Activated CD4-positive, alpha-beta T cell treated with anti-CD3 and anti-CD28 coated beads, Interleukin-2, amount 50 U/mL, for 16 hours (primary cell): ENCODE measurements at regions not wholly inside any gene's neighbourhood (a gene's known extent, or its start where the extent isn't known, plus 50 kb on each side); places are given as distances from the start of the nearest gene placed in this dataset.

ENCODE experiments used
- DNase-seq: peaks from one replicate; pipeline ENCODE4 v3.0.0-alpha.2; 2020

DNA sequence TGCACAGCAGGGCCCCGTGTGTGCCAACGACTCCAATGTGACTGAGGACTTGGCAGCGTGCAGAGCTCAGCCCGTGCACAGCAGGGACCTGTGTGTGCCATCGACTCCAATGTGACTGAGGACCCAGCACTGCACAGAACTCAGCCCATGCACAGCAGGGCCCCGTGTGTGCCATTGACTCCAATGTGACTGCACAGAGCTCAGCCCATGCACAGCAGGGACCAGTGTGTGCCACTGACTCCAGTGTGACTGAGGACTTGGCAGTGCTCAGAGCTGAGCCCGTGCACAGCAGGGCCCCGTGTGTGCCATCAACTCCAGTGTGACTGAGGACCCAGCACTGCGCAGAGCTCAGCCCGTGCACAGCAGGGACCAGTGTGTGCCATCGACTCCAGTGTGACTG, 347.8 kb upstream of the B3GAT1 start:
- DNase-seq = no peak

GRCh38 chr11:134759274-134759673, 347.2 kb upstream of the B3GAT1 start:
- no peak for DNase-seq

DNA sequence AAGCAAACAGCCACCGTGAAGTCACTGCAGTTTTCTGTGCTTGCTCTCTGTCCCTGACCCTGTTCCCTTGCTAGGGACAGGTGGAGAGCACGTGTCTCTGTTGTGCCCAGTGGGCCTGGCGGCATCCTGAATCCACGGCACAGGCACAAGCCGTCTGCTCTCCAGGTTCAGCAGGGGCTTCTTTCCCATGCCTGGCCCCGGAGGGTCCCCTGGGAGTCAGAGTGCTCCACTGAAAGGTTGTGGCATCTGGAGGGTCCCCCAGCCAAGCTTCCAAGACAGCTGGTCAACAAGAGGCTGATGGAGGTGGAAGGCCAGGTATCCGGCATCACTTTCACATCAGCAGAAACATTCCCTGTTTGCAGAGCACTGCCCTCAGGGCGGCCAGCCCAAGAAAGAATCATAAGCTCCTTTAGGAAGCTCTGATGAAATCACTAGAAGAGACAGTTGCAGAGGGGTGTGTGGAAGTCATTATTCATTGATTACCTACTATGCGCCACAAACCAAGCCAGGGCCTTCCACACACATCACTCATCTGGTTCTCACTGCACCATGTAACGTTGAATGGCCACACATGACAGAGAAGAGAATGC, 346.4 kb upstream of the B3GAT1 start:
- DNase-seq = no peak

DNA sequence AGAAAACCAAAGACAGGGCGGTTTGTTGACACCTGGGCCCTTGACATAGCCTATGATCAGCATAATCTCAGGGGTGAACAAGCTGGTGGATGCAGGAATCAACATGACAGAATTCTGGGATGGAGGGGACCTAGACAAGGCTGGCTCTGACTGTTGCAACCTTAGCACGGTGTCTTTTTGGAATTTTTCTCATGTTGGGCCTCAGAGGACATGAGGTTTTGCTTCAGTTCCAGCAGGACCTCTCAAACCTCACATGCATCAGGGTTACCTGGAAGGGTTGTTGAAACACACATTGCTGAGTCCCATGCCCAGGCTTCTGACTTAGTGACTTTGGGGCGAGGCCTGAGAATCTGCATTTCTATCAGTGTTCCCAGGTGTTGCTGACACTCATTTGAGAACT, 345.6 kb upstream of the B3GAT1 start:
- no peak for DNase-seq

GRCh38 chr11:134756811-134757540, 344.9 kb upstream of the B3GAT1 start:
- DNase-seq = no peak

- DNase-seq = no peak
These were observed 343.5 kb upstream of the B3GAT1 start for GRCh38 chr11:134755535-134755934.

- no peak for DNase-seq
These were observed 342.6 kb upstream of the B3GAT1 start for GRCh38 chr11:134754521-134755198.

DNA sequence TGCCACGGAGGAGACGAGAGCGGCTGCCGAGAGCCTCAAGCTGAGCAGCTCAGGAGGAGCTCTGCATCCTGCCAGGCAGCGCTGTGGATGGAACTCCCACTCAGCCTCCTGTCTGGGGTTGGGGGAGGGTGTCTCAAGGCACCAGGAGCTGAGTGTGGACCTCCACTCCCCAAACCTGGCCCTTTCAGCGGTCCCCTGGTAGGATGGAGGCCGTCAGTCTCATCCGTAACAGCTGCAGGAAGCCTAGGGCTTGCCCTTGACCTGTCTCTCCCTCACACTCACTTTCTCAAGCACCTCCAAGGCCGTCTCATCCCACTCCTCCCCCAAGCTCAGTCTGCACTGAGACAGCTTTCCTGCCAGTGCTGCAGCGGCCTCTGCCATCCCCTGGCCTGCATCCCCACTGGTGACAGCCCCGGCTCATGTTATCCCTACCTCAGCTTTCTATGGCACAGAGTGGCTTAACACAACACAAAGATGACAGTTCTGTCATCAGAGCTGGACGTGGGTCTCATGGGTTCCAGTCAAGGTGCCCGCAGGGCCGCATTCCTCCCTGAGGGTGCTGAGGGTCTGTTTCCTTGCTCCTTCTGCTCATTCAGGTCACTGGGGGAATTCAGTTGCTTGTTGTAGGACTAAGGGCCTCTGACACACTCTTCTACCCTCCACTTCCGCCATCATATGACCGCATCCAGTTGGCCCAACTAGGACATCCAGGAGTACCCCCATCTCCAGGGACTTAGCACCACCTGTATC, 341.9 kb upstream of the B3GAT1 start:
- DNase-seq = no peak

DNA sequence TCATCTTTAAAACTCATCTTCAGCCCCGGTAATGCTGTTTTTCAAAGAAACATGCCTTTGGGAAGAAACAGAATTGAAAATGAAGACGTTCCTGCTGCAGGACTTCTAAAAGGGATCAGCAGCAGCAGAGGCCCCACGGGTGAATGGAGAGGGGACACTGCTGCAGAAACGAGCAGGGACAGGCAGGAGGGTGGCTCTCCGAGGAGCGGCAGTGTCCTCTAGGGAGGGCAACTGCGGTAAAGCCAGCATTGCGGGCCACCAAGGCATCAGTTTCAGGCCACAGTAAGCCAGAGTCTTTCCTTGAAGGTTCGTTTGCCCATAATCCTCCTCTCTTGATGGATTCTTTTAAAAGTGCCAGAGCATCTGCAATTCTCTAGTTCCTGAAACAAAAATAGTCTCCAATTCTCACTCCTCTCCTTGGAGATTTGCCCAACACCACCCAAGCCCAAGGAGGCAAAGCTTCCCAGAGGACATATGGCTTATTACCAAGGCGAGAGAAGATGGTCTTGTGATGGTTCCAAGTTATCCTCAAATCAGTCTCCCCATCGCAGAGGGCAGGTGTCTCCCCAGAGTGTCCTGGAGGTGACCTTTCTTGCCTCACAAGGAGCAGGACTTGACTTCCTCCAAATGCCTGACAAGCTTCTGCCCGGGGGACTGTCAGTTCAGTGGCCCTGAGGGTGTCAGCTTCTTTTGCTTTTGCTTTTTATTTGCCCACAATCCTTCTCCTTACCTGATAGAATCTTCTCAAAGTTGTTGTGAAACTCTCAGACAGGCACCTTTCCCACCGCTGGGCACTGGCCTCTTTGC, 341.1 kb upstream of the B3GAT1 start:
- no peak for DNase-seq

DNA sequence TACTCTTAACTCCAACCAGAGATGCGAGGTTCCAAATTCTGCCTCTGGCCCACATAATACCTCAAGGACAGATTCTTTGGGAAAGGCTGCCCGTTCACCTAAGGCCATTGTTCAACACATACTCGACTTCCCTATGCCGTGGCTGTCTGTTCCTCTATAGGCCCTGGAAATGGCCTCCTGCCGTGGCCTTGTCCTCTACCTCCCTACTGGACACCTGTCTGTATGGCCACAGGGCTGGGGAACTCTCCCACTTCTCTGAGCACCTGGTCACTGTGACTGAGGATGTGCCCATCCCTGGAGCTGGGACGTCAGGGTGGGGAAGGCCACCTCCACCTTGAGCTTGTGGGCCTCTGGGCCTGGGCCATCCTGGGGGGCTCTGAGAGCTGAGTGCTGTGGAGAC, 340.5 kb upstream of the B3GAT1 start:
- DNase-seq = no peak

DNA sequence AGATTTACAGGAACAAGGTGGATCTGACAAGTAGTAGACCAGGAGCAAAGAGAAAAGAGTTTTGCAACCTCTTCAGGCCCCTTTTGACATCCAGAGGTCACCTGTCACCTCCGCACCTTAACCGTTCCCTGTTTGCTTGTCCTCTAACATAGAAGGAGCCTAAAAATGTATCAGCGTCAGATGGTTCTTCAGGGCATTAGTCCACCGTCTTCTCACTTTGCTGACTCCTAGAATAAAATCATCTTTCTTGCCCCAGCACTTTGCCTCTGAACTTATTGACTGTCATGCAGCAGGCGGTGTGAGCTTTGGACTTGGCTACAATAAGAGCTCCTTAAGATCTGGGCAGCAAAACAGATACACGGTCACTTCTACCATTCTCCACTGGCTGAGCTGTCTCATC, 339.7 kb upstream of the B3GAT1 start:
- no peak for DNase-seq

GRCh38 chr11:134751031-134751585, 339.1 kb upstream of the B3GAT1 start:
- DNase-seq = no peak

DNA sequence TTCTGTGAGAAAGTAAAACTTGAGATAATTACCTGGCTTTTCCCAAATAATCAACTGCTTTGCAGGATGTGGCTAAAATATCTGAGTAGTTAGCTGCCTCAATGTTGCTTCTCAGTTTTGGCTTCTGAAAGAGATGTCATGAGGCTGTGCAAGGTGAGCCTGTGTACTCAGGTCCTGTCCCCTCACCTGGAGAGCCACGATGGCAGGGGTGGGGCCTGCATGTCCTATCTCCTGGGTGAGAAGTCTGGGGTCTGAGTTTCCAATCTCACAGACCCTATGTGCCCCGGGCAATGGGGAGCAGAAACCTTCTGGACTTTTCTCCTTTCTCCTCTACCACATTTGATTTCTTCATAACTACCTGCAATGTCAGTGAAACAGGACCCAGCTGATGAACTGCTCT, 338.6 kb upstream of the B3GAT1 start:
- DNase-seq = no peak

- DNase-seq = no peak
These were observed 337.2 kb upstream of the B3GAT1 start for GRCh38 chr11:134749040-134749839.

GRCh38 chr11:134746609-134747008, 334.6 kb upstream of the B3GAT1 start:
- no peak for DNase-seq

DNA sequence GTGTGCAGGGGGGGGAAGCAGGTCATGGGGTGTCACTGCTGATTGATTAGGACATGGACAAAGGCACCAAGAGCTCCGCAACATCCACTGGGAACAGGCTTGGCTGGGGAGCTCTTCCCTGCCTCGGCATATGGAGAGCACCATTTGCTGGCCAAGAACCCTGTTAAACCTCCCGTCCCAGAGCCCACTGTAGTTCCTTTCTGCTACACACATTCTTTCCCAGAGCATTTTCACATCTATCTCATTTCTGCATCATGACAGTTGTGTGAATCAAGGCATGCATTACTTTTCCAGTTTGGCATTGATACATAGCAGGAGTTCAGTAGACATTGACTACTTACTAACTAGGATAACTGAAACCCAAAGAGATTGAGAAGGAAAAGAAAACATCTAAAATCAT, 333.4 kb upstream of the B3GAT1 start:
- no peak for DNase-seq

- no peak for DNase-seq
These were observed 331.8 kb upstream of the B3GAT1 start for GRCh38 chr11:134743820-134744195.

DNA sequence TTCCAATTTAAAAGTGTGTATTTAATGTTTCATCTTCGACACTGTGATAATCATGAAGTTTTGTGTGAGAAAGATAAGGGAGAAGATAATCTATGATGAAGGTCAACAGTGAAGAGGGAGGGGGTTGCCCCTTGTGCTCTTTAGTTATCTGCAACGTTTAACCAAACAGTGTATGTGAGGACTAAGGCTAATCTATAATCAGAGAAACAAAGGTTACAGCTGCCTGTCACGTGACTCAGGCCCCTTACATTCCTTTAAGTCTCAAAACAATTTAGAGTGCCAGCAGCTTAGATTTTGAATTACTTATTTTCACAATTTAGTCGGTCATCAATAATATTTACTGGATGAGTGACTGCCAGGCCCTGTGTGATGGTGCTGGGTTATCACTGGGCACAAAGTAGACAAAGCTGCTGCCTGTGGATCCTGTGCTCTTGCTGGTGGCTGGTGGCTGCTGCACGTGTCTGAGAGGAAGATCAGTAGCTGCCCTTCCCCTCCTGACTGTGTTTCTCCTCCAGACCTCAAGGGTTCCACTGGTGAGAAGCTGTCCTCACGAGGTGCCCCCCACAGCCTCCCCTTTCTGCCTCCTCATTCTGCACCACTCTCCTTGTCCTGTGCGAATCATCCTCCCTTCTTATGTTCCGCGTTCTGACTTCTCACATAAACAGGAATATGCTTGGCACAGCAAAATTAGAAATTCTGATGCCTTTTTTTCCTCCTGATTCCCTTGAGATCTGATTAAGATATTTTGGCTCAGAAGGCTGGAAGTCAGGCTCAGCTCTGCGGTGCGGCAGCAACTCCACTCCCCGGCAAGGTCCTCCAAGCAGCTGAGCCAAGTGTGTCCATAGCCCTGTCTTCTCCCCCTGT, 331.1 kb upstream of the B3GAT1 start:
- no peak for DNase-seq

DNA sequence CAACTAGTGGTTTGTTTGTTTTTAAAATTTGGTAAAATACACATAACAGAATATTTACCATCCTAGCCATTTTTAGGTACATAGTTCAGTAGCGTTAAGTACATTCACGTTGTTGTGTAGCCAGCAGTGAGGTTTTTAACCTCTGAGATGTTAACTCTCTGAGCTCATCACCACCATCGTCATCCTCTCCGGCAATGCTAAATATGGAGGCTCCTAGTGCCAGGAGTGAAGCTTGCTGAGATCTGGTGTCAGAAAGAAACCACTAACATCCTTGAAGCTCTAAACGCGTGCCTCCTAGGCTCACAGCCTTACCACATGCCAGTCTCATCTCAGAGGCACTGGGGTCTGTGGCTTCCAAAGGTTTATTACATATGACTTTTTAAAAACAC, 330.2 kb upstream of the B3GAT1 start:
- no peak for DNase-seq

GRCh38 chr11:134741453-134742223, 329.6 kb upstream of the B3GAT1 start:
- DNase-seq = no peak
